Vagina (tissue), 2 donors: ENCODE measurements at regions not wholly inside any gene's neighbourhood (a gene's known extent, or its start where the extent isn't known, plus 50 kb on each side); places are given as distances from the start of the nearest gene placed in this dataset.

ENCODE experiments used
- POLR2A ChIP-seq, 2 donors: fragments of 450-650 bp; IDR thresholded peaks; one replicate each; pipeline ENCODE4 v1.6.1; 2017; ENCODE audit warnings: antibody characterized with exemption in 2 of 2, mild to moderate bottlenecking in 2 of 2, moderate library complexity in 2 of 2
- TF ChIP-seq, protein P1 (sequence below), 3 experiments: fragments of 450-650 bp in 2 of 3; fragments of 200-600 bp in 1 of 3; sonication (generic) in 1 of 3; IDR thresholded peaks; one replicate each; pipeline ENCODE4 v1.5.1; 2017 to 2019; ENCODE audit warnings: antibody characterized with exemption in 3 of 3, mild to moderate bottlenecking in 2 of 3, moderate library complexity in 2 of 3

GRCh38 chr4:98733601-98734000, 75.2 kb upstream of the TSPAN5 start:
- no peak for TF ChIP-seq POLR2A (IDR thresholded peaks at IDR 0.05)
- TF ChIP-seq, protein P1, sequence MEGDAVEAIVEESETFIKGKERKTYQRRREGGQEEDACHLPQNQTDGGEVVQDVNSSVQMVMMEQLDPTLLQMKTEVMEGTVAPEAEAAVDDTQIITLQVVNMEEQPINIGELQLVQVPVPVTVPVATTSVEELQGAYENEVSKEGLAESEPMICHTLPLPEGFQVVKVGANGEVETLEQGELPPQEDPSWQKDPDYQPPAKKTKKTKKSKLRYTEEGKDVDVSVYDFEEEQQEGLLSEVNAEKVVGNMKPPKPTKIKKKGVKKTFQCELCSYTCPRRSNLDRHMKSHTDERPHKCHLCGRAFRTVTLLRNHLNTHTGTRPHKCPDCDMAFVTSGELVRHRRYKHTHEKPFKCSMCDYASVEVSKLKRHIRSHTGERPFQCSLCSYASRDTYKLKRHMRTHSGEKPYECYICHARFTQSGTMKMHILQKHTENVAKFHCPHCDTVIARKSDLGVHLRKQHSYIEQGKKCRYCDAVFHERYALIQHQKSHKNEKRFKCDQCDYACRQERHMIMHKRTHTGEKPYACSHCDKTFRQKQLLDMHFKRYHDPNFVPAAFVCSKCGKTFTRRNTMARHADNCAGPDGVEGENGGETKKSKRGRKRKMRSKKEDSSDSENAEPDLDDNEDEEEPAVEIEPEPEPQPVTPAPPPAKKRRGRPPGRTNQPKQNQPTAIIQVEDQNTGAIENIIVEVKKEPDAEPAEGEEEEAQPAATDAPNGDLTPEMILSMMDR (IDR thresholded peaks at IDR 0.05) = no peak
